ENCODE measurements at regions not wholly inside any gene's neighbourhood (a gene's known extent, or its start where the extent isn't known, plus 50 kb on each side); places are given as distances from the start of the nearest gene placed in this dataset.
"Not testable (repeated sequence)": the region's sequence is repeated elsewhere in the genome, so short reads cannot be mapped to it uniquely, and the experiment has no call there.

GRCh38 chr3:165502707-165503106 is 306.5 kb upstream of the SLITRK3 start:
- no peak for DNase-seq (ENCODE audit: extremely low read depth in 1 of 4, low spot score in 3 of 4)
- CTCF ChIA-PET (ENCODE audit: low intra/inter-chr PET ratio), result no interaction called here
- intact Hi-C loops (cut with micrococcal nuclease) (no loop called here), in situ Hi-C loops (cut with MboI) (no loop called here)
- no peak overlapping the region for H2AFZ ChIP-seq (ENCODE audit: low read depth, low read length)
- H3K9me1 ChIP-seq (ENCODE audit: control insufficient read depth, insufficient read depth, low read length), result no peaks in the 10 kb centered on the region
- TF ChIP-seq MYC (IDR thresholded peaks at IDR 0.05; ENCODE audit: low read depth, low read length), result no peak
- TF ChIP-seq MYC (CRISPR knock-in tag; IDR thresholded peaks at IDR 0.05; ENCODE audit: borderline replicate concordance, low read depth), result no peak
- no peak for TF ChIP-seq ZBTB2 (IDR thresholded peaks at IDR 0.05)
- TF ChIP-seq TBP (optimal IDR thresholded peaks at IDR 0.05; ENCODE audit: low read depth, low read length), result no peak
- no peak for TF ChIP-seq ZNF354B (CRISPR knock-in tag; IDR thresholded peaks at IDR 0.05)
- TF ChIP-seq ZNF507 (tag; conservative IDR thresholded peaks at IDR 0.05), result no peak
- no peak for TF ChIP-seq NR2C1 (IDR thresholded peaks at IDR 0.05)
- TF ChIP-seq NR2C1 (tag; IDR thresholded peaks at IDR 0.05), result no peak
- no peak for TF ChIP-seq ZNF121 (CRISPR knock-in tag; conservative IDR thresholded peaks at IDR 0.05)
- no peak for TF ChIP-seq MCM5 (IDR thresholded peaks at IDR 0.05; ENCODE audit: low read depth)
- TF ChIP-seq BCLAF1 (IDR thresholded peaks at IDR 0.05; ENCODE audit: borderline replicate concordance in 1 of 2, control insufficient read depth in 1 of 2, low read depth in 2 of 2, low read length in 1 of 2), result no peak
- no peak for TF ChIP-seq CSDE1 (IDR thresholded peaks at IDR 0.05)
- no peak for TF ChIP-seq SRSF3 (IDR thresholded peaks at IDR 0.05; ENCODE audit: insufficient read depth, low read length)
- H3K4me3 ChIP-seq, result no peak overlapping the region
- FAIRE-seq, result no peak
- no peaks in the 10 kb centered on the region for H3K36me3 ChIP-seq (ENCODE audit: control insufficient read depth, insufficient read depth, low read length)
- WGBS (ENCODE audit: insufficient coverage, low coverage, missing lambda C conversion rate), result 2% methylated on average over 3 of the region's 3 CpGs
- no peak for ATAC-seq
- no peak overlapping the region for H3K9ac ChIP-seq (ENCODE audit: insufficient read depth in 1 of 2, low read depth in 2 of 2, low read length in 2 of 2)
- H3K27ac ChIP-seq (ENCODE audit: extremely low read depth, low read depth, low read length), result no peak overlapping the region
- POLR2A ChIA-PET, result interaction anchor here (1.0 kb wide), 1 partner anchor 12 kb away, joined by 3 read pairs; no protein-coding TSS in a partner anchor
- no peaks in the 10 kb centered on the region for H3K9me3 ChIP-seq (replicated peaks; ENCODE audit: control insufficient read depth, insufficient read depth, low read depth, low read length)
- H3K4me2 ChIP-seq (ENCODE audit: insufficient read depth, low read length), result no peak overlapping the region
- no peaks in the 10 kb centered on the region for H3K27me3 ChIP-seq (ENCODE audit: control insufficient read depth in 2 of 2, insufficient read depth in 2 of 2, low read length in 2 of 2)
- no peaks in the 10 kb centered on the region for H3K79me2 ChIP-seq (ENCODE audit: control insufficient read depth, insufficient read depth, low read length)
- no TSS peak for BruUV-seq (replicated peaks)
- no peaks in the 10 kb centered on the region for H4K20me1 ChIP-seq (replicated peaks; ENCODE audit: control insufficient read depth, insufficient read depth, low read length)
- H3K4me1 ChIP-seq (replicated peaks in 1 of 2; ENCODE audit: control insufficient read depth in 2 of 2, insufficient read depth in 2 of 2, low read length in 2 of 2), result no peaks in the 10 kb centered on the region

DNA sequence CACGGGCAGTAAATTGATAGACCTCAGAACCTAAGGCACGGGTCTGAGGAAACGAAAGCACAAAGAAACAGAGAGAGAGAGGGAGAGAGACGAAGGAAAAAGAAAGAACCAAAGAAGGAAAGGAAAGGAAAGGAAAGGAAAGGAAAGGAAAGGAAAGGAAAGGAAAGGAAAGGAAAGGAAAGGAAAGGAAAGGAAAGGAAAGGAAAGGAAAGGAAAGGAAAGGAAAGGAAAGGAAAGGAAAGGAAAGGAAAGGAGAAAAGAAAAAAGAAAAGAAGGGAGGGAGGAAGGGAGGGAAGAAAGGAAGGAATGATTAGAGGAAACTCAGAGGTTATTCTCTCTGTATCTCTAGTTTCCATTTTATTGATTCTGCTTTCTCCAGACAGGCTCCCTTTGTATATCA is 302.6 kb upstream of the SLITRK3 start:
- in situ Hi-C loops (cut with MboI); H3K4me3 ChIP-seq; H3K9me1 ChIP-seq (ENCODE audit: control insufficient read depth, insufficient read depth, low read length); H3K36me3 ChIP-seq (ENCODE audit: control insufficient read depth, insufficient read depth, low read length); H3K79me2 ChIP-seq (ENCODE audit: control insufficient read depth, insufficient read depth, low read length); H3K4me1 ChIP-seq (replicated peaks in 1 of 2; ENCODE audit: control insufficient read depth in 2 of 2, insufficient read depth in 2 of 2, low read length in 2 of 2); H3K9me3 ChIP-seq (replicated peaks; ENCODE audit: control insufficient read depth, insufficient read depth, low read depth, low read length); POLR2A ChIA-PET; H3K27ac ChIP-seq (ENCODE audit: extremely low read depth, low read depth, low read length); H4K20me1 ChIP-seq (replicated peaks; ENCODE audit: control insufficient read depth, insufficient read depth, low read length); ATAC-seq; DNase-seq (ENCODE audit: extremely low read depth in 1 of 4, low spot score in 3 of 4); FAIRE-seq; H3K27me3 ChIP-seq (ENCODE audit: control insufficient read depth in 2 of 2, insufficient read depth in 2 of 2, low read length in 2 of 2); BruUV-seq (replicated peaks); intact Hi-C loops (cut with micrococcal nuclease); H3K4me2 ChIP-seq (ENCODE audit: insufficient read depth, low read length); H3K9ac ChIP-seq (ENCODE audit: insufficient read depth in 1 of 2, low read depth in 2 of 2, low read length in 2 of 2); H2AFZ ChIP-seq (ENCODE audit: low read depth, low read length); CTCF ChIA-PET (ENCODE audit: low intra/inter-chr PET ratio): not testable (repeated sequence)
- 3% methylated on average over 4 of the region's 4 CpGs for WGBS (ENCODE audit: insufficient coverage, low coverage, missing lambda C conversion rate)
